ENCODE measurements at regions not wholly inside any gene's neighbourhood (a gene's known extent, or its start where the extent isn't known, plus 50 kb on each side); places are given as distances from the start of the nearest gene placed in this dataset.
"Not testable (repeated sequence)": the region's sequence is repeated elsewhere in the genome, so short reads cannot be mapped to it uniquely, and the experiment has no call there.

DNA sequence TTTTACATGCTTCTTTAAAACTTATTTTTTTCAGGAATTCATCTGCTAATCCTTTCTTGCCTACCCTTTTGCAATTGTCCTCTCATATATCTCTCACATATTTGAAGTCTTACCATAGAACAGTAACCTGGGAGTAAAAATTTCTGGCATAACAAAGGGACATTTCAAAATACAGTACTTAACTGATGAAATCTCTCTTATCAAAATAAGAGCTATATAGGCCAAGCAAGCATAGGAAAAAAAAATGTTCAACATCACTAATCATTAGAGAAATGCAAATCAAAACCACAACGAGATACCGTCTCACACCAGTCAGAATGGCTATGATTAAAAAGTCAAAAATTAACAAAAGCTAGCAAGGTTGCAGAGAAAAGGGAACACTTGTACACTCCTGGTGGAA lies 2062.7 kb upstream of the CDH6 start:
- no peak for DNase-seq

DNA sequence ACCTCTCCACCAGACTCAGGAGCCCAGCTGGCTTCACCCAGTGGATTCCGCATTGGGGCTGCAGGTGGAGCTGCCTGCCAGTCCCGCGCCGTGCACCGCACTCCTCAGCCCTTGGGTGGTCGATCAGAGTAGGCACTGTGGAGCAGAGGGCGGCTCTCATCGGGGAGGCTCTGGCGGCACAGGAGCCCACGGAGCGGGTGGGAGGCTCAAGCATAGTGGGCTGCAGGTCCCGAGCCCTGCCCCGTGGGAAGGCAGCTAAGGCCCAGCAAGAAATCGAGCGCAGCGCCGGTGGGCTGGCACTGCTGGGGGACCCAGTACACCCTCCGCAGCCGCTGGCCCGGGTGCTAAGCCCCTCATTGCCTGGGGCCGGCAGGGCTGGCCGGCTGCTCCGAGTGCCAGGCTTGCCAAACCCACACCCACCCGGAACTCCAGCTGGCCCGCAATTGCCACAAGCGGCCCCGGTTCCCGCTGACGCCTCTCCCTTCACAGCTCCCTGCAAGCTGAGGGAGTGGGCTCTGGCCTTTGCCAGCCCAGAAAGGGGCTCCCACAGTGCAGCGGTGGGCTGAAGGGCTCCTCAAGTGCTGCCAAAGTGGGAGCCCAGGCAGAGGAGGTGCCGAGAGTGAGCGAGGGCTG lies 2065.8 kb upstream of the CDH6 start:
- DNase-seq = not testable (repeated sequence)

DNA sequence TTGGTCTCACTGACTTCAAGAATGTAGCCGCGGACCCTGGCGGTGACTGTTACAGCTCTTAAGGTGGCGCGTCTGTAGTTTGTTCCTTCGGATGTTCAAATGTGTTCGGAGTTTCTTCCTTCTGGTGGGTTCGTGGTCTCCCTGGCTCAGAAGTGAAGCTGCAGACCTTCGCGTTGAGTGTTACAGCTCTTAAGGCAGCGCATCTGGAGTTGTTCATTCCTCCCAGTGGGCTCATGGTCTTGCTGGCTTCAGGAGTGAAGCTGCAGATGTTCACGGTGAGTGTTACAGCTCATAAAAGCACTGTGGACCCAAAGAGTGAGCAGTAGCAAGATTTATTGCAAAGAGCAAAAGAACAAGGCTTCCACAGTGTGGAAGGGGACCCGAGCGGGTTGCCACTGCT lies 2067.0 kb upstream of the CDH6 start:
- not testable (repeated sequence) for DNase-seq

DNA sequence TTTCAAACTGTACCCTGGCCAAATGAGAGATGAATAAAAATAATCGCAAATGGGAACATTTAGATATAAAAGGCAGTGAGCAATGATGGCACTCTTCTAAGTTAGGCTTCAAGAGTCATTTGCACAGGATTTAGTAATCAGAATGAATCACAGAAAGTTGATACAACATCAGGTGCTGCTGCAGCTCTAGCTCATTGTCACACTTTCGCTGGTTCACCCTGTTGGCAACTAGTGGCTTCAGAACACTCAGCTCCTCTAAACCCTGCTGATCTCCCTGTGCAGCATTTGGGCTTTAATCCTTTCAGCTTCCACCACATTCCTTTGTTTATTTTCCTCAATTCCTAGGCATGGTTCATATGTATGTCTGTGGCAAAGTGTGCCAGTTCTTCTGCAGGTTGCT lies 2071.2 kb upstream of the CDH6 start:
- DNase-seq = no peak

DNA sequence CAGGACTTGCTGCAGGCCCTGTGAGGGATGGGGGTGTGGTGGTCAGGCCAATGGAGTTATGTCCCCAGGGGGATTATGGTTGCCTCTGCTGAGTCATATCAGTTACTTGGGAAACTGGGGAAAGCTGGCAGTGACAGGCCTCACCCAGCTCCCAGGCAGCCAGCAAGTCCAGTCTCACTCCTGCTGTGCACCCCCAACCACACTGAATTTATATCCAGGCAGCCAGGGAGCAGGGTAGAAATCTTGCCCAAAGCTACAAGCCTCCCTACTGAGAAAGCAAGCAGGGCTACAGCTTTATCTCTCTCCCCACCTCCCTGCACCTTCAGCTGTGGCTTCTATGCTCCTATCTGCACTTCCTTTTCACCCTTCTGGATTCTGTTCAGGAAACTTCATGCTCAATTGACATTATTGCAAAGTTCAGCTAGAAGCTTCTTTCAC lies 2076.0 kb upstream of the CDH9 start:
- no peak for DNase-seq

DNA sequence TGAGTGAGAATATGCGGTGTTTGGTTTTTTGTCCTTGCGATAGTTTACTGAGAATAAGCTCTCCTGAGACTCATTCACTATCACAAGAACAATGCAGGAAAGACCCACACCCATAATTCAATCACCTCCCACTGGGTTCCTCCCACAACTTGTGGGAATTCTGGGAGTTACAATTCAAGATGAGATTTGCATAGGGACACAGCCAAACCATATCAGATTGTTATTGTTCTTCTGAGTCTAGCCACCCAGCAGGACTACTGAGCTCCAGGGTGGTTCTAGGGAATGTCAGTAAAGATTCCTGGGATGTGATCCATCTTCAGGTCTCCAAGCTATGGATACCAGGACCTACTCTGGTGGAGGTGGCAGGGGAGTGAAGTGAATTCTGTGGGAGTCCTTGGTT lies 2075.1 kb upstream of the CDH9 start:
- DNase-seq = no peak

DNA sequence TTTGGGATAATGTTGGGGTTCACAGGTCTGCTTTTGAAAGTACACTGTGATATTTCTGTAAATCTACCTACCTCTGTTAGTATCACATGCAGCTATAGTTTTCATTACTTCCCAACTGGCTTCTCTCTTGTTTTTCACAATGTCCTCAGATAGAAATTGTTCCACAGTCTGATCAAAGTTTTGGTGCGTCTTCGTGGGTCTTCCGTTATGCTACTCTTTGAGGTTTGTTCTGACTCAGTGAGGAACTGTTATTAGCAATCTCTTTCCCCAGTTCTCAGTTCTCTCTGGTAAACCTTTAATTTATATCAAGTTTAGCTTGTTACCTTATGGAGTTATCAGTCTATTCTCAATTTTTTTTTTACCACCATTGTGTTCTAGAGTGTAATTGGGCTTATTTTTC lies 2061.2 kb upstream of the CDH9 start:
- no peak for DNase-seq

DNA sequence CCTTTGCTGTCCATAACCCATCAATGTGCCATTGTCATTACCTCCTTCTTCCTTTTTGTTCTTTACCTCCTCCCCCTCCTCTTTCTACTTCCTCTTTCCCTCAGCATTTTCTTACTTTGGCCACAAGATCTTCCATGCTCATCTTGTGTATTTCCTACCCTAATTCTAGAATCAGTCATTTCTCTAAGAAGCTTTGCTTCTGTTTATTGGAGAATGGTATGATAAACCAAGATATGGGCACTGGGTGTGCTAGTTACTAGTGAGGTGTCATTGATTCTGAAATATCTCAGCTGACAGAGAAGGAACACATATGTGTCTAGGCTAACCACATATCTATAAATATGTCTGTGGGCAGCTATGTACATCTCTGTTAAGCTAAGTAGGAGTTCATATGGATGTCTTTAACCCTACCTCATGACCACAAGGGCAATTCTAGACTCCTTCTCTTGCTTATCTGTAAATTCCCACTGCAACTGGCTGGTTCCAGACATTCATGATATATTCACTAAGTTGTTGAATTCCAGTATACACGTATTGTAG lies 2051.3 kb upstream of the CDH9 start:
- no peak for DNase-seq

DNA sequence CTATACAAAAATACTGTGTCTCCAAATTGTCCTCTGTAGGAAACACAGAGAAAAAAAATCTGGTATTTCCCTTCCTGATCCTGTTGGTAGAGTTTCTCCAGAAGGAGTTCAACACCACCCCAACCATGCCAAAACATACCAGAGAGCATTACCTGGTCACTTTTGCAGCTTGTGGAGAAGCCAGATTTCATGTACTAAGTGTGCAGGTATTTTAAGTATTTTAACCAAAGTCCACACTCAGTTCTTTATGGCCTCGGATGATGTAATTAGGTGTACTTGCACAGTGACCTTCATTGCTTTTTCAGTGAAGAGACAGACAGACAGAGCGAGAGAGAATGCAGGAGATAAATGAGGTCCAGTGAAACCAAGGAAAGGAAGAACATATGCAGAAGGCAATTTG lies 2046.8 kb upstream of the CDH9 start:
- no peak for DNase-seq

DNA sequence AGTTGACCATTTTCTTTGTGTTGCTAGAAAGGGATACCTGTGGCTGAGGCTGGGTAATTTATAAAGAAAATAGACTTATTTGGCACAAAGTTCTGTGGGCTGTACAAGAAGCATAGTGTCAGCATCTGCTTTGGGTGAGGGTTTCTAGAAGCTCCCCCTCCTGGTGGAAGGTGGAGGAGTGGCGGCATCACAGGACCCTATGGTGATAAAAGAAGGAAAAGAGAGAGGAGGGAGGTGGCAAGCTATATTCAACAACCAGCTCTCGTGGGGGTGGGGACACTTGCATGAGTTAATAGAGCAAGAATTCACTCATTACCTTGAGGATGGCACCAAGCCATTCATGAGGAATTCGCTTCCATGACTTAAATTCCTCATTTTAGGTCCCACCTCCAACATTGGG lies 2041.4 kb upstream of the CDH9 start:
- DNase-seq = no peak

DNA sequence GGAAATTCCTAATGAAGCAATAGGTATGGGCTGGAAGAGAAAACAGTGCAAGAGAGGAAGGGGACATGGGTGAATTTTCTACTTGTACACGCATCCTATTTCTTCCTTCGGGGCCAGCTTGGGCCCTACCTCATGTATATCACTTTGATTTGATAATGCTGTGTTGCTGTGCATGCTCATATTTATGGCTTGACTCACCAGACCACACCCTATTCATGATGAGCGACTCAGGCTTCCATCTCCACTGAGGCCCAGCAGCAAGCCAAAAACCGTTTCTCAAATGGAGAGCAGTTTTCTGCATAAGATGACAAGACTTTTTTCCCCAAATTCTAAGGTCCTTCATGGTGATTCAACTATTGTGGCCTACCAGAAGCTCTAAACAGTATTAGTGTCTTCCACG lies 2039.1 kb upstream of the CDH9 start:
- no peak for DNase-seq

DNA sequence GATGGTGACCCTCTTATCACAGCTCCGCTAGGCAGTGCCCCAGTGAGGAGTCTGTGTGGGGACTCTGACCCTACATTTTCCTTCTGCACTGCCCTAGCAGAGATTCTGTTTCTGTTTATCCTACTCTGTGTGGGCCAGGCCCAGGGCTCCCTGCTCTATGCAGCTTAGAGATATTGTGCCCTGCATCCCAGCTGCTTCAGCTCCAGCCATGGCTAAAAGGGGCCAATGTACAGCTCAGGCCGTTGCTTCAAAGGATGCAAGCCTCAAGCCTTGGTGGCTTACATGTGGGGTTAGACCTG lies 2030.7 kb upstream of the CDH9 start:
- DNase-seq = no peak

DNA sequence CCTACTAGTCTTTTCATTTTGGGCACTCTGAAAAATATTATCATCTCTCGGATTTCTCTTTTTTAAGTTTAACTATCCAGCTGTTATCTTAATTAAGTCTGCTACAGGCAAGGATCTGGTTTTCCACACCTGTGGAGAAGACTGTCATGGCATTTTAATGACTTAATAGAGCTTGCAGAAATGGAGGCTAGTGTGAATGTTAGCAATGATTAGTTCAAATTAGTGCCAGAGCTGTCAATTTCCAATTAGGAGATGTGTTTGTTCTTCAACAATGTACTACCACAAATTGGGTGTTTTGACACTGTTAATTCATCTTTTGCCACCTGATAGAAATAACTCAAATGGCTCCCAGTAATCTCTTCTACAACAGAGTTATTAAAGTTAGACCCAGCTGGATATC lies 2023.0 kb upstream of the CDH9 start:
- DNase-seq = no peak

DNA sequence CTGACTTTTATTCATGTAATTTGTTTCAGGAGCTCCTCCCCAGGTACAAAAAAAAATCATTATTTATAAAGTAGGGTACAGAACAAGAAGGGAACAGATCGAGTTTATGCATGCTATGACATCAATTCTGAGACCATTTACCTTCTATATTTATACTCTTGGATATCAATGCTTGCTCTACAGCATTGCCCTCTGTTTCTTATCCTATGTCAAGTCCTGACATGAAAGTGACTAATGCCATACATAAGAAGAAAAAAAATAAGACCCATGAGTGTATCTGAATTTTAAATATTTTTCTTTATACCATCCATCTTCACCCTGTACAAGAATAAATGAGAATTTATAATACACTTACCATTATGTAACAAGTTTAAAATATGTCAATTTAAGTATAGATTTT lies 2016.3 kb upstream of the CDH9 start:
- DNase-seq = no peak

DNA sequence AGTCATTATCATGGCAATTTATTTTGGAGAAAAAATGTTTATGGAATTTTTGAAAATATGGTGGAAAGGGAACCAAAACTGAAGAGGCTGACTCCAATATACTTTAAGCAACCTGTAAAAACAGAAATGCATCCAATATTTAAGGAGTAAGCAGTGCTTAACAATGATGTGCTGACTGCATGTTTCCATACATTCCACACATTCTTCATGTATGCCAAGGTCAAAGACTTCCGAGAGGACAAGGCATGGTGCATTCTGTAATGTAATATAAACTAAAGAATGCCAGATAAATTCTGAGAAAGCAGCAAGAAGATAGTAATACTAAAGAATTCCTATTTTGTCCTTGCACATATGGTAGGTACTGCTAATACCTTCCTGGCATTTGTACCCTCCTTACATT lies 2015.9 kb upstream of the CDH9 start:
- no peak for DNase-seq

DNA sequence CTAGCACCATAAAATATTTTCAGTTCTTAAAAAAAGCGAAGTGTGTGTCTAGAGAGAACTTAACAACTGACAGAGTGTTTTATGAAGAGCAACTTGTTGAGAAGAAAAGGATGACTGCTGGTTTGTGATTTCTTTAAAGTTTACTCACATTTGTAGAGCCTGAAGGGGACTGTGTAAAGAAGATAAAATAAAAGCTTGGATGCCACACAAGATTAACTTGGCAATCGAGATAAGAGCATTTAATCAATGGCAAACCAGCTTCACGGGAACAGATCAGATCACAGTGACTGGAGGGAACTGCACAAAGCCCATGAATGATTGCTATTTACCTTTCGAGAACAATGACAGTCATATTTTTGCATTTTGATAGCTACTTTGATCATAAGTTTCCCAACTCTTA lies 2013.1 kb upstream of the CDH9 start:
- no peak for DNase-seq

DNA sequence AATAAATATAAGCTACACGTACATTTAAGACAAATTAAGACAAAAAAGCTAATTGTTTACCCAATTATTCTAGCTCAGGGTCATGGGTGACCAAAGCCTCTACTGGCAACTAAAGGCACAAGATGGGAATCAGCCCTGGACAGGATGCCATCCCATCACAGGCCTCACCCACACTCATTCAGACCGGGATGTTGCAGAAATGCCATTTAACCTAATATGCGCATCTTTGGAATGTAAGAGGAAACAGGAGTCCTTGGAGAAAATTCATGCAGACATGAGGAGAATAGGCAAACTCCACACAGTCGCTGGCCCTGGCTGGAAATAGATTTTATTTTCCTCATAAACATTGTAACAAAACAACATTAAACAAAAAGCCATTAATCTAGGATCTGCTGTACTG lies 2003.8 kb upstream of the CDH9 start:
- DNase-seq = no peak

DNA sequence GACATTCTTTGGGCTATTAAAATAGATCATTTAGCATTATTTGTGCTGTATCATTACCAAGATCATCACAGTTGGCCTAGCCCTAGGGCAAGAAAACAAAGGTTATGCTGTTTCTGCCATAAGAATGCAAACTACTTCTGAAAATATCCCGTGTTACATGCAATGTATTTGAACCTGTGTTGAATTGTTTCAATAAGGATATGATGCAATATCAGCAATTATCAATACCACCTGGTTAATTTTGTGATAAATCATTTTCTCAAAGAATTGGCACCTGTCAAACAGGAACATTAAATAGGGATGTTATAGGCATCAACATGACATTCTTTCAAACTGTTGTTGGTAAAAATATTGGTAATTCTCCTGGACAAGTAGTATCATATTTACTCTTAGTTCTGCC lies 2002.0 kb upstream of the CDH9 start:
- no peak for DNase-seq

DNA sequence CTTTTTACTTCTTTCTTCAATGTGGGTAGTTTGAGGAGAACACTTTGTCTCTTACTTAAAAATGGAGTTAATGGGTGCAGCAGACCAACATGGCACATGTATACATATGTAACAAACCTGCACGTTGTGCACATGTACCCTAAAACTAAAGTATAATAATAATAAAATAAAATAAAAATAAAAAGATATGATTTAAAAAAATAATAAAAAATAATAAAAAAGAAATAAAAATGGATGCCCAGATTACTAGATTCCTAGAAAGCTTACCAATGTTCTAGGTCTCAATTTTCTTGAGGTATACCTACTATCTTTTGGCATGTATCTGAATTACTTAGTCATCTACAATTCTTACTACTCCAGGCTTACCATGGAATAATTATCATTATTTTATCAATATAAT lies 2001.6 kb upstream of the CDH9 start:
- DNase-seq = no peak

DNA sequence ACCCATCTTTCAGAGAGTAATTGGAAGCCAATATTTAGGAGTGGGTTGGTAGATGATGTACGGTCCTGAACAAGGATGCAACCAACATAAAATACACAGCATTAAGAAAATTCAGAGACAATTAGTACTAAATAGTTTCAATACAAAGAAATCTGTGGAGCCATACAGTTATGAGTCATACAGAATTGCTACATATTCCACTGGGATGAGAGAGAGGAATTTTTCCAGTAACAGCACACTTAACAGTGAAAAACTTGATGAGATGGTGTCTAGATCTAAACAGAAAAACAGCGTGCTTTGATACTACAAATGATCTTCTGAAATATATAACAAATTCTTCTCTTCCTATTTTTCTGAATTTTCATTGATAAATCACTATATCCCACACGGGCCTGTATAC lies 1999.3 kb upstream of the CDH9 start:
- no peak for DNase-seq

DNA sequence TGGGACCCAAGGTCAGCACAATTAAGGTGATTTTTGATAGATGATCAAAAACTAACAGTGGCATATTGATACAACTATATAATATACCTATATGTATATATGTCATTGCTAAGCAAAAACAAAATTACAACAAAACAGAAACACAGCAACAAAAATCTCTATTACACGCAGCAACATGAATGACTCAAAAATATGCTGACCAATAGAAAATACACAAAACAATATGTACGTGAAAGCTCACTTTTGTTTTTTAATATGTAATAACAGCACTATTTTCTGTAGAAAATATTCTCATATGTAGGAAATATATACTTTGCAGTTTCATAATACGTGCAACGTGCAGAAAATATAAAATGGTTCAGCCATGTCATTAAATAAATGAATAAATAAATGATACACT lies 1985.7 kb upstream of the CDH9 start:
- no peak for DNase-seq

DNA sequence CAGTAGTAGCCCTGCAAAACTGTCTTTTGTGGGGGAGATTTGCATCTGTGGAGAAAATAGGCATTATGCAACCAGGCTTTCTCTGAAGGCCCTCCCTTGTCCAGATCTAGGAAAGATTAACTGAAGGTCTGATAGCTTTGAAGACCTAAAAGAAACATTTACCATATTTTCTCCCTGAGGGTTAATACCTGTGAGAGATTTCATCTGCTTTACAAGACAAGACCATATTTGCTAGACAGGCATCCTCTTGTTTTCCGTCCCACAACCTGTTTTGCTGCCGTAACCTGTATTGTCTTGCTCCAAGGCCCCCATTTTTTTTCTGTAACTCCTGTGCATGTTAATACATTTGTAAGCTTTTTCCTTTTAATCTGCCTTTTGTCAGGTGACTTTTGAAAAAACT lies 1985.2 kb upstream of the CDH9 start:
- DNase-seq = no peak

DNA sequence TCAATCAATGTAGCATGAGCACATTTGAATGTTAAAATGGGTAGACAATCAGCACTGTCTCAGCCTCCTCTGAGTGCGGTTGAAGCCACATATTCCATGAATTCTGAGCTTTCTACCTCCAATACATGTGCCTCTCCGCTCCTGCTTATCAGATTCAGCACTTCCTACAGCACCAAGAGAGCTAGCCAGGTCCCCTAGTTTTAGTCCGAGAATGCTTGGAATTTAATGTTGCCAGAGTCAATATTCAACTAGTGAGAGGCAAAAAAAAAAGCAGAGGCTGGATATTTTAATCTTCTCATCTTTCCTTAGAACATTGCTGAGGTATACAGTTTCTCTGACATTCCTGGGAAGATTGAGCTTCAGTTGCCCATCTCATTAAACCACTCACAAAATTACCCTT lies 1979.1 kb upstream of the CDH9 start:
- no peak for DNase-seq

DNA sequence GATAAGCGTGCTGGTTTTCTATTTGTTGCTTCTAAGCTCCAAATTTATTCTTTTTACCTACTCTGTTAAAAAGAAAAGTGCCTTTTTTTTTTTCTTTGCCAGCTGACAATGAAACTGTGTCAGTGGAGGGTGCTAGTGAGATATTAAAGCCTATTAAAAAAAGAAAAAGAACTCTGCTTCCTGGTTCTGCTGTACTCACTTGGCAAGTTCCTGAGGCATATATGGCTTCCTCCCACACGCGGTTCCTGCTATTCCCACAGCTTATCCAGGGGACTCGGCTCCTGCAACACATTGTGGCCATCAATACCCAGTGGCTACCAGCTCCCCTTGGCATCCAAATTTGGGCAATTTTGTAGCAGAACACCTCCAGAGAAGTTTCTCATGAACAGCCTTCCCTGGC lies 1977.7 kb upstream of the CDH9 start:
- no peak for DNase-seq

DNA sequence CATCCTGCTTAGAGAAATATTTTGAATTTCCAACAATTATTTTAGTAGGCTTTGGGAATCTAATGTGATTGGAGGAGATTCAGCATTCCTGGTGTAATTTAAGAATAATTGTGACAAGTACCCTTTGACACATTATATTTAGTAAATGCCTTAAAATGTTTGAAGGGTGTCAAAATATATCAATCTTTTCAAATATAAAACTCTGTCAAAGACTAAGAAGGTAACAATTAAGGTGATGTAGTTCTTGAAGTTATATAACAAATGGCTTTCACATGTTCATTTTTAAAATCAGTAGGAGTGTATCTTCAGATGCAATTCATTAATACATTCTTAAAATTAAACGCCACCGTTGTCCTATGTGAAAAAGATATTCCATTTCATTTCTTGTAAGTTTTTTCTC lies 1977.1 kb upstream of the CDH9 start:
- DNase-seq = no peak

DNA sequence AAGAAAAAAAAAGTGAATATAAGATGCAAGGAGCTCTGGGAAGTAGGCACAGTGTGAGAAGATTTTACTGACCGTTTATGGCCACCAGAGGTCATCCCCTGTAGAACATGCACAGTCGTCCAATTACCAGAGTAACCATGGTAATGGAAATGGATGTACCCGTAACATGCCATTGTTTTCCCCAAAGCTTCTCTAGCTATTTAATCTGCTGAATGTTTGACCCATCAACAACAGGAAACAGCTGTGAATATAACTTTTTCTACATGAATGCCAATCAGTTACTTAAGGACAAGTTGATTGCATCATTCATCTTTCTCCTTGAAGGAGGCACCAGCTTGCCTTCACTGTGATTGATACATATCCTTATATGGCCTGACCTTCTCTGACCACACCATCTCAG lies 1967.0 kb upstream of the CDH9 start:
- DNase-seq = no peak
